ENCODE measurements at regions not wholly inside any gene's neighbourhood (a gene's known extent, or its start where the extent isn't known, plus 50 kb on each side); places are given as distances from the start of the nearest gene placed in this dataset.
A peak's percentile ranks its signal among the peaks of the same experiment; 100 is the strongest.

- no peak for DNase-seq
Measured at GRCh38 chr6:105504706-105505105, 101.8 kb upstream of the PREP start.

GRCh38 chr6:105503641-105504040 is 100.8 kb upstream of the PREP start:
- no peak for DNase-seq

GRCh38 chr6:105501826-105502344 is 99.0 kb upstream of the PREP start:
- DNase-seq: no peak

GRCh38 chr6:105501246-105501645 is 98.4 kb upstream of the PREP start:
- no peak for DNase-seq

- no peak for DNase-seq
Measured at GRCh38 chr6:105500693-105501092, 97.8 kb upstream of the PREP start.

- no peak for DNase-seq
Measured at GRCh38 chr6:105499931-105500330, 97.0 kb upstream of the PREP start.

- no peak for DNase-seq
Measured at GRCh38 chr6:105499136-105499870, 96.4 kb upstream of the PREP start.

- DNase-seq: no peak
Measured at GRCh38 chr6:105497549-105497948, 94.7 kb upstream of the PREP start.

GRCh38 chr6:105495515-105495914 is 92.6 kb upstream of the PREP start:
- no peak for DNase-seq

- no peak for DNase-seq
Measured at GRCh38 chr6:105494688-105495087, 91.8 kb upstream of the PREP start.

- DNase-seq: no peak
Measured at GRCh38 chr6:105493736-105494135, 90.9 kb upstream of the PREP start.

- no peak for DNase-seq
Measured at GRCh38 chr6:105492706-105493673, 90.1 kb upstream of the PREP start.

GRCh38 chr6:105489216-105489530 is 86.3 kb upstream of the PREP start:
- no peak for DNase-seq

- no peak for DNase-seq
Measured at GRCh38 chr6:105488516-105489215, 85.8 kb upstream of the PREP start.

GRCh38 chr6:105487040-105487790 is 84.3 kb upstream of the PREP start:
- no peak for DNase-seq

GRCh38 chr6:105485456-105485855 is 82.6 kb upstream of the PREP start:
- no peak for DNase-seq

GRCh38 chr6:105484238-105485161 is 81.6 kb upstream of the PREP start:
- peak; percentile 61 for DNase-seq

GRCh38 chr6:105483492-105483891 is 80.6 kb upstream of the PREP start:
- DNase-seq: no peak

GRCh38 chr6:105482921-105483320 is 80.0 kb upstream of the PREP start:
- DNase-seq: no peak

GRCh38 chr6:105482227-105482844 is 79.5 kb upstream of the PREP start:
- no peak for DNase-seq

- DNase-seq: no peak
Measured at GRCh38 chr6:105476978-105477377, 74.1 kb upstream of the PREP start.

Measured in hematopoietic multipotent progenitor cell treated with erythropoietin and hydrocortisone succinate and interleukin-3 and kit ligand, for 8 days (in vitro differentiated cells).